ENCODE measurements at regions not wholly inside any gene's neighbourhood (a gene's known extent, or its start where the extent isn't known, plus 50 kb on each side); places are given as distances from the start of the nearest gene placed in this dataset.

DNA sequence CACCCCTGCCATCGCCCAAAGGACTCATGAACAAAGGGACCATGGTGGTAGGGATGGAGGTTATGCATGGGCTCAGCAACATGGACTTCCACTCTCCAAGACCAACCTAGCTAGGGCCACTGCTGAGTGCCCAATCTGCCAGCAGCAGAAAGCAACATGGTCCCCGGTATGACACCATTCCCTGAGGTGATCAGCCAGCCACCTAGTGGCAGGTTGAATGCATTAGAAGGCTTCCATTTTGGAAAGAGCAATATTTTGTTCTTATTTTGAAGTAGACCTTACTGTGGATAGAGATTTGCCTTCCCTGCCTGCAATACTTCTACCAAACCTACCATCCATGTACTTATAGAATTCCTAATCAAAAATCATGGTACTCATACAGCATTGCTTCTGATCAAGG, 99.8 kb downstream of the METTL4 start:
- DNase-seq: no peak

GRCh38 chr18:2478662-2479061, 92.6 kb downstream of the METTL4 start:
- DNase-seq: no peak

DNA sequence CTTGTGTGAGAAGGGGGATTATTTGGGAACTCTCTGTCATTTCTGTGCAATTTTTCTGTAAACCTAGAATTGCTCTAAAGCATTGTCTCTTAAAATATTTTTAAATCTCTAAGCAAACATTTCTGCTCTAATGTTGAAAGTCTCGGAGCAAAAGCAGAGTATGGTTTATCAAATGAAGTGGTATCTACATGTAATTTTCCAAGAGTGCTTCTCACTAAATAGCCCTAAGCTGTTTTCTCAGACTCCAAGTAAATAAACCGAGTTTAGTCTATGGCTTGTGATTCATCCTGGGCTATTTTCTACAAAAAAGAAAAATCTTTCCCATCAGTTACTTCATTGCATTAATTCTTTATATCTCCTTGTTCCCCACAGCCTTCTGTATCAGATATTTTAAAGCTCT, 90.8 kb downstream of the METTL4 start:
- no peak for DNase-seq

- DNase-seq: no peak
Measured at GRCh38 chr18:2482706-2483475, 88.4 kb downstream of the METTL4 start.

GRCh38 chr18:2485983-2486382, 85.3 kb downstream of the METTL4 start:
- DNase-seq: no peak

- no peak for DNase-seq
Measured at GRCh38 chr18:2486426-2486825, 84.9 kb downstream of the METTL4 start.

All from retina (tissue), 1 donor.